ENCODE measurements at regions not wholly inside any gene's neighbourhood (a gene's known extent, or its start where the extent isn't known, plus 50 kb on each side); places are given as distances from the start of the nearest gene placed in this dataset.

DNA sequence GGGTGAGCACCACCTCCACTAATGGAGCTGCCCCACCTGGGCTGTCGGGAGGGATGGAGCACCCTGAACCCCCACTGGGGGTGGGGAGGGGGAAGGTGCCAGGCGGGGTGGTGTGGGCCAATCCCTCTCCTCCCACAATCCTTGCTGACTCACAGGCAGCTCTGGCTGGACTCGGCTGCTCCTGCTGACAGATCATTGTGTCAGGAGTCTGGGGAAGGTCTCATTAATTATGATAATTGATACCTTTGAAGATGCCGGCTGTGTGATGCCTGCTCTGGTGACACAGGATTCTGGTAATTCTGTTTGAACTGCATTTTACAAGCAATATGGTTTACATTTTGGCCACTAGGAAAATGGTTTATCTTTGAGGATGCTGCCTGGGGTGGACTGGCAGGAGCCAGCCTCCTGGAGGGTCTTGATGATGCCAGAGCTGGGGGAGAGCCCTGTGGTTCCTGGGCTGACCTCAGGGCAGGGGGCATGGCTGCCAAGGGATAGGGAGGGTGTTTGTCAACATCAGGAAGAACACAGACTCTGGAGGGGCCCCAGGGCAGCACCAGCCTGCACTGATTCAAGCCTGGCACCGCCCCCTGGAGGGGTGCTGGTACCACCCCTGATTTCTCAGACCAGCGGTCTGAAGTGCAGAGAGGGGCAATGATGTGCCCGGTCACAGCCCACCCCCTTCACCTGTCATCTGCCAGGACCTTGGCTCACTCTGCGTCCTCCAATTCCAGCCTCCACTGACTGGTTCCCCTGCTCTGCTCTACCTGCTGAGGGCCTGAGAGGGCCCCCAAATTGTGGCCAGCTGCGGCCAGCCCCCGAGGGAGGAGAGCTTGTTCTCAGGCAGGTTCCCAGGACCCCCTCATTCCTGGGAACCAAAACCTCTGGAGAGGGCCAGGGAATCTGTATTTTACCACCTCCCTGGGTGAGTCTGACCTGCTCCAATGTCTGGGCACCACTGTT, 338.8 kb downstream of the MATN1 start:
- H3K4me3 ChIP-seq (ENCODE audit: low read depth in 1 of 3, low read length in 3 of 3), result no peak overlapping the region
- no peaks in the 10 kb centered on the region for H3K9me3 ChIP-seq (ENCODE audit: control insufficient read depth in 4 of 4, low read length in 3 of 4)
- TF ChIP-seq, protein P1, sequence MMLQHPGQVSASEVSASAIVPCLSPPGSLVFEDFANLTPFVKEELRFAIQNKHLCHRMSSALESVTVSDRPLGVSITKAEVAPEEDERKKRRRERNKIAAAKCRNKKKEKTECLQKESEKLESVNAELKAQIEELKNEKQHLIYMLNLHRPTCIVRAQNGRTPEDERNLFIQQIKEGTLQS (IDR thresholded peaks at IDR 0.05), result no peak
- no peak for TF ChIP-seq YY1 (IDR thresholded peaks at IDR 0.05)
- no peak for TF ChIP-seq RXRA (IDR thresholded peaks at IDR 0.05)
- TF ChIP-seq RAD21 (IDR thresholded peaks at IDR 0.05), result no peak
- no peak for TF ChIP-seq HNF4G (IDR thresholded peaks at IDR 0.05)
- TF ChIP-seq, protein P2, sequence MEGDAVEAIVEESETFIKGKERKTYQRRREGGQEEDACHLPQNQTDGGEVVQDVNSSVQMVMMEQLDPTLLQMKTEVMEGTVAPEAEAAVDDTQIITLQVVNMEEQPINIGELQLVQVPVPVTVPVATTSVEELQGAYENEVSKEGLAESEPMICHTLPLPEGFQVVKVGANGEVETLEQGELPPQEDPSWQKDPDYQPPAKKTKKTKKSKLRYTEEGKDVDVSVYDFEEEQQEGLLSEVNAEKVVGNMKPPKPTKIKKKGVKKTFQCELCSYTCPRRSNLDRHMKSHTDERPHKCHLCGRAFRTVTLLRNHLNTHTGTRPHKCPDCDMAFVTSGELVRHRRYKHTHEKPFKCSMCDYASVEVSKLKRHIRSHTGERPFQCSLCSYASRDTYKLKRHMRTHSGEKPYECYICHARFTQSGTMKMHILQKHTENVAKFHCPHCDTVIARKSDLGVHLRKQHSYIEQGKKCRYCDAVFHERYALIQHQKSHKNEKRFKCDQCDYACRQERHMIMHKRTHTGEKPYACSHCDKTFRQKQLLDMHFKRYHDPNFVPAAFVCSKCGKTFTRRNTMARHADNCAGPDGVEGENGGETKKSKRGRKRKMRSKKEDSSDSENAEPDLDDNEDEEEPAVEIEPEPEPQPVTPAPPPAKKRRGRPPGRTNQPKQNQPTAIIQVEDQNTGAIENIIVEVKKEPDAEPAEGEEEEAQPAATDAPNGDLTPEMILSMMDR (IDR thresholded peaks at IDR 0.05; ENCODE audit: low read depth, low read length, missing input control), result no peak
- no peak for TF ChIP-seq EGR1 (IDR thresholded peaks at IDR 0.05; ENCODE audit: low read depth in 2 of 2)
- TF ChIP-seq, protein P3, sequence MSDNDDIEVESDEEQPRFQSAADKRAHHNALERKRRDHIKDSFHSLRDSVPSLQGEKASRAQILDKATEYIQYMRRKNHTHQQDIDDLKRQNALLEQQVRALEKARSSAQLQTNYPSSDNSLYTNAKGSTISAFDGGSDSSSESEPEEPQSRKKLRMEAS (IDR thresholded peaks at IDR 0.05), result no peak
- no peak for TF ChIP-seq NR2F2 (IDR thresholded peaks at IDR 0.05)
- no peak for TF ChIP-seq HNF4A (conservative IDR thresholded peaks at IDR 0.05)
- no peak for TF ChIP-seq FOXA2 (IDR thresholded peaks at IDR 0.05)
- no peak for TF ChIP-seq TAF1 (conservative IDR thresholded peaks at IDR 0.05)
- TF ChIP-seq JUND (IDR thresholded peaks at IDR 0.05), result no peak
- TF ChIP-seq GABPA (IDR thresholded peaks at IDR 0.05 in 1 of 2, conservative IDR thresholded peaks at IDR 0.05 in 1 of 2), result no peak
- no peak for TF ChIP-seq SP1 (IDR thresholded peaks at IDR 0.05)
- TF ChIP-seq, protein P4, sequence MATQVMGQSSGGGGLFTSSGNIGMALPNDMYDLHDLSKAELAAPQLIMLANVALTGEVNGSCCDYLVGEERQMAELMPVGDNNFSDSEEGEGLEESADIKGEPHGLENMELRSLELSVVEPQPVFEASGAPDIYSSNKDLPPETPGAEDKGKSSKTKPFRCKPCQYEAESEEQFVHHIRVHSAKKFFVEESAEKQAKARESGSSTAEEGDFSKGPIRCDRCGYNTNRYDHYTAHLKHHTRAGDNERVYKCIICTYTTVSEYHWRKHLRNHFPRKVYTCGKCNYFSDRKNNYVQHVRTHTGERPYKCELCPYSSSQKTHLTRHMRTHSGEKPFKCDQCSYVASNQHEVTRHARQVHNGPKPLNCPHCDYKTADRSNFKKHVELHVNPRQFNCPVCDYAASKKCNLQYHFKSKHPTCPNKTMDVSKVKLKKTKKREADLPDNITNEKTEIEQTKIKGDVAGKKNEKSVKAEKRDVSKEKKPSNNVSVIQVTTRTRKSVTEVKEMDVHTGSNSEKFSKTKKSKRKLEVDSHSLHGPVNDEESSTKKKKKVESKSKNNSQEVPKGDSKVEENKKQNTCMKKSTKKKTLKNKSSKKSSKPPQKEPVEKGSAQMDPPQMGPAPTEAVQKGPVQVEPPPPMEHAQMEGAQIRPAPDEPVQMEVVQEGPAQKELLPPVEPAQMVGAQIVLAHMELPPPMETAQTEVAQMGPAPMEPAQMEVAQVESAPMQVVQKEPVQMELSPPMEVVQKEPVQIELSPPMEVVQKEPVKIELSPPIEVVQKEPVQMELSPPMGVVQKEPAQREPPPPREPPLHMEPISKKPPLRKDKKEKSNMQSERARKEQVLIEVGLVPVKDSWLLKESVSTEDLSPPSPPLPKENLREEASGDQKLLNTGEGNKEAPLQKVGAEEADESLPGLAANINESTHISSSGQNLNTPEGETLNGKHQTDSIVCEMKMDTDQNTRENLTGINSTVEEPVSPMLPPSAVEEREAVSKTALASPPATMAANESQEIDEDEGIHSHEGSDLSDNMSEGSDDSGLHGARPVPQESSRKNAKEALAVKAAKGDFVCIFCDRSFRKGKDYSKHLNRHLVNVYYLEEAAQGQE (IDR thresholded peaks at IDR 0.05), result no peak
- no peaks in the 10 kb centered on the region for H3K27me3 ChIP-seq (ENCODE audit: control insufficient read depth in 4 of 4, insufficient read depth in 4 of 4, low read length in 3 of 4)
- H3K36me3 ChIP-seq (ENCODE audit: control insufficient read depth in 4 of 4, insufficient read depth in 3 of 4, low read depth in 1 of 4, low read length in 3 of 4), result no peaks in the 10 kb centered on the region
- no peak overlapping the region for H3K27ac ChIP-seq (ENCODE audit: low read depth in 1 of 2, low read length in 2 of 2)
- 78% methylated on average over 10 of the region's 10 CpGs for WGBS
- H3K9ac ChIP-seq (ENCODE audit: low read depth in 1 of 2, low read length in 2 of 2), result no peak overlapping the region
- H3K4me1 ChIP-seq (ENCODE audit: control insufficient read depth in 4 of 4, insufficient read depth in 4 of 4, low read length in 3 of 4), result peaks cover 5 to 13% (median 9%) of the 10 kb centered on the region in 4 donors
- DNase-seq (ENCODE audit: low spot score), result no peak

DNA sequence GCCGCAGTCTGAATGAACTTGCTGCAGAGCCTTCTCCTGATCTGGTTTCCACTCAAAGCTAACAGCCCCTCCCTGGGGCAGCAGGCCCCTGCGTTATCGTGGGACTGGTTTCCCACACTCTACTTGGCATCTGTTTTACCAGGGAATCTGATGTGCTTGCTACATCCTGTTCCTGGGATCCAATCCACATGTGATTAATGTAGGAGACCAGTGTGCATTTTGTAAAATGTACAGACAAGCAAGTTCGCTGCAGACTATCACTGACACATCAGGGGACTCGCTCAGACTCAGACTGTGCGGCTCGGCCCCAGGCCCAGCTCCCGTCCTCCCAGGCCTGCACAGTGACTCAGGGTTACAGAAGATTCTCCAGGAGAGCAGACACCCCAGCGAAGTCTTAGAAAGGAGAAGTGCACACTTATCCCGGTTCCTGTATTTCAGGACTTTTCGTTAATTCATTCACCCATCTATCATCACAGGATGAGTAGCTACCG, 340.1 kb downstream of the MATN1 start:
- H3K36me3 ChIP-seq (ENCODE audit: control insufficient read depth in 4 of 4, insufficient read depth in 3 of 4, low read depth in 1 of 4, low read length in 3 of 4), result no peaks in the 10 kb centered on the region
- H3K27me3 ChIP-seq (ENCODE audit: control insufficient read depth in 4 of 4, insufficient read depth in 4 of 4, low read length in 3 of 4), result no peaks in the 10 kb centered on the region
- no peak overlapping the region for H3K27ac ChIP-seq (ENCODE audit: low read depth in 1 of 2, low read length in 2 of 2)
- H3K9me3 ChIP-seq (ENCODE audit: control insufficient read depth in 4 of 4, low read length in 3 of 4), result no peaks in the 10 kb centered on the region
- no peak for DNase-seq (ENCODE audit: low spot score)
- H3K9ac ChIP-seq (ENCODE audit: low read depth in 1 of 2, low read length in 2 of 2), result no peak overlapping the region
- no peak overlapping the region for H3K4me3 ChIP-seq (ENCODE audit: low read depth in 1 of 3, low read length in 3 of 3)
- 67% methylated on average over 12 of the region's 12 CpGs for WGBS
- peaks cover 5 to 13% (median 9%) of the 10 kb centered on the region in 4 donors for H3K4me1 ChIP-seq (ENCODE audit: control insufficient read depth in 4 of 4, insufficient read depth in 4 of 4, low read length in 3 of 4)
- TF ChIP-seq, protein P3 (IDR thresholded peaks at IDR 0.05), result no peak
- TF ChIP-seq RXRA (IDR thresholded peaks at IDR 0.05), result no peak
- TF ChIP-seq FOXA2 (IDR thresholded peaks at IDR 0.05), result no peak
- no peak for TF ChIP-seq SP1 (IDR thresholded peaks at IDR 0.05)
- TF ChIP-seq TAF1 (conservative IDR thresholded peaks at IDR 0.05), result no peak
- TF ChIP-seq HNF4A (conservative IDR thresholded peaks at IDR 0.05), result no peak
- no peak for TF ChIP-seq HNF4G (IDR thresholded peaks at IDR 0.05)
- no peak for TF ChIP-seq NR2F2 (IDR thresholded peaks at IDR 0.05)
- TF ChIP-seq EGR1 (IDR thresholded peaks at IDR 0.05; ENCODE audit: low read depth in 2 of 2), result no peak
- TF ChIP-seq, protein P1 (IDR thresholded peaks at IDR 0.05), result no peak
- no peak for TF ChIP-seq FOXA1 (IDR thresholded peaks at IDR 0.05)
- TF ChIP-seq GABPA (IDR thresholded peaks at IDR 0.05 in 1 of 2, conservative IDR thresholded peaks at IDR 0.05 in 1 of 2), result no peak
- no peak for TF ChIP-seq JUND (IDR thresholded peaks at IDR 0.05)
- TF ChIP-seq YY1 (IDR thresholded peaks at IDR 0.05), result no peak
- TF ChIP-seq, protein P2 (IDR thresholded peaks at IDR 0.05; ENCODE audit: low read depth, low read length, missing input control), result no peak
- no peak for TF ChIP-seq RAD21 (IDR thresholded peaks at IDR 0.05)
